LoVo (cell line): ENCODE measurements at regions not wholly inside any gene's neighbourhood (a gene's known extent, or its start where the extent isn't known, plus 50 kb on each side); places are given as distances from the start of the nearest gene placed in this dataset.

Experiments used
- DNase-seq: peaks from one replicate; pipeline ENCODE4 v3.0.0-alpha.2; 2016; ENCODE audit warnings: low spot score

- peak; percentile 73 for DNase-seq
These were observed 172.8 kb upstream of the DCN start for GRCh38 chr12:91355150-91356006.

GRCh38 chr12:91353266-91353665, 170.6 kb upstream of the DCN start:
- DNase-seq, result no peak

GRCh38 chr12:91349476-91349875, 166.9 kb upstream of the DCN start:
- DNase-seq, result no peak

GRCh38 chr12:91347481-91348214, 165.0 kb upstream of the DCN start:
- no peak for DNase-seq

- no peak for DNase-seq
These were observed 164.2 kb upstream of the DCN start for GRCh38 chr12:91346827-91347226.

GRCh38 chr12:91344408-91344807, 161.8 kb upstream of the DCN start:
- DNase-seq, result no peak

GRCh38 chr12:91343010-91343409, 160.4 kb upstream of the DCN start:
- DNase-seq, result no peak

GRCh38 chr12:91339106-91339505, 156.5 kb upstream of the DCN start:
- DNase-seq, result no peak

- no peak for DNase-seq
These were observed 153.1 kb upstream of the DCN start for GRCh38 chr12:91335699-91336098.

- DNase-seq, result no peak
These were observed 151.3 kb upstream of the DCN start for GRCh38 chr12:91333966-91334365.

GRCh38 chr12:91332302-91332701, 149.7 kb upstream of the DCN start:
- no peak for DNase-seq

GRCh38 chr12:91331371-91331770, 148.8 kb upstream of the DCN start:
- no peak for DNase-seq

GRCh38 chr12:91328451-91328850, 145.8 kb upstream of the DCN start:
- DNase-seq, result no peak

- DNase-seq, result peak; percentile 39
These were observed 145.3 kb upstream of the DCN start for GRCh38 chr12:91327889-91328288.

- DNase-seq, result no peak
These were observed 144.5 kb upstream of the DCN start for GRCh38 chr12:91327131-91327530.

- DNase-seq, result peak; percentile 61
These were observed 143.7 kb upstream of the DCN start for GRCh38 chr12:91326058-91327027.

- no peak for DNase-seq
These were observed 138.4 kb upstream of the DCN start for GRCh38 chr12:91320999-91321398.

- DNase-seq, result no peak
These were observed 136.6 kb upstream of the DCN start for GRCh38 chr12:91319071-91319760.

- DNase-seq, result no peak
These were observed 134.7 kb upstream of the DCN start for GRCh38 chr12:91317306-91317705.

GRCh38 chr12:91316907-91317269, 134.3 kb upstream of the DCN start:
- DNase-seq, result no peak

- DNase-seq, result no peak
These were observed 133.7 kb upstream of the DCN start for GRCh38 chr12:91316161-91316906.
